ENCODE measurements at regions not wholly inside any gene's neighbourhood (a gene's known extent, or its start where the extent isn't known, plus 50 kb on each side); places are given as distances from the start of the nearest gene placed in this dataset.

DNA sequence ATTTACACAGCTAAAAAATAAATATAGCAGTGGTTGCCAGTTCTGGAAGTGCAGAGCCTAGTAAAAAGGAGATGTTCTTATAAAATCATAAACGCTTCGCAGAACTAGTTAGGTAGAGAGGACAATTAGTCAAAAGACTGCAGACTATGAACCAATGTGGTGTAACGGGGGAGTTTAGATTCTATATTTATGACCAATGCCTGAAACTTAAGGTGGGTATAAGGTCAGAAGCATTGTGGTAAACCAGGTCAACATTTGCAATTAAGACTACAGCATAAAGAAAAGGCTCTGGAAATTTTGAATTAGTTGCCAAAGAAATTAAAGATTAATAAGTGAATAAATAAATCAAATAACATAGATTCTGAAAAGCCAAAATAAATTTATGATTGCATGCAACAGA is 370.4 kb downstream of the PRDM9 start:
- TF ChIP-seq POLR2AphosphoS5 (IDR thresholded peaks at IDR 0.05; ENCODE audit: borderline replicate concordance, low read depth, low read length) (no peak), FOXP2 (optimal IDR thresholded peaks at IDR 0.05; ENCODE audit: control extremely low read depth, extremely low read length, insufficient read depth) (no peak)

All from SK-N-MC (cell line).